ENCODE measurements at regions not wholly inside any gene's neighbourhood (a gene's known extent, or its start where the extent isn't known, plus 50 kb on each side); places are given as distances from the start of the nearest gene placed in this dataset.

DNA sequence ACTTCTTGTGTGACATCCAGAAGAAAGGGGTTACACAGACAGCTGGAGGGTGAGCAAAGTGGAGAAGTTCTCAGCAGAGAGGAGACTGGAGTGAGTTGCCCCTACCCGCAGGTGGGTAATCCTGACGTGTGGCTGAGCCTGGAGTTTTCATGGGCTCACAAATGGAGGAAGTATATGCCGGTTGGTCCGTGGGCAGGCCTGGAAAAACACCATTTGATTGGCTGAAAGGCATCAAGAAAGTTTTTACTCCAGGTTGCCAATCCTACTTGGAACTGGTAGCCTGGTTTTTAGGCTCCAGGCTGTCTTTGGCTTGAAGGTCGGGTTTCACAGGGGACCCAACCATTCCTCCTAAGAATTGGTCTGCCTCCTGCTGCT, 1177.4 kb upstream of the LRRTM1 start:
- no peak for TF ChIP-seq POLR2A (IDR thresholded peaks at IDR 0.05)
- TF ChIP-seq, protein P1, sequence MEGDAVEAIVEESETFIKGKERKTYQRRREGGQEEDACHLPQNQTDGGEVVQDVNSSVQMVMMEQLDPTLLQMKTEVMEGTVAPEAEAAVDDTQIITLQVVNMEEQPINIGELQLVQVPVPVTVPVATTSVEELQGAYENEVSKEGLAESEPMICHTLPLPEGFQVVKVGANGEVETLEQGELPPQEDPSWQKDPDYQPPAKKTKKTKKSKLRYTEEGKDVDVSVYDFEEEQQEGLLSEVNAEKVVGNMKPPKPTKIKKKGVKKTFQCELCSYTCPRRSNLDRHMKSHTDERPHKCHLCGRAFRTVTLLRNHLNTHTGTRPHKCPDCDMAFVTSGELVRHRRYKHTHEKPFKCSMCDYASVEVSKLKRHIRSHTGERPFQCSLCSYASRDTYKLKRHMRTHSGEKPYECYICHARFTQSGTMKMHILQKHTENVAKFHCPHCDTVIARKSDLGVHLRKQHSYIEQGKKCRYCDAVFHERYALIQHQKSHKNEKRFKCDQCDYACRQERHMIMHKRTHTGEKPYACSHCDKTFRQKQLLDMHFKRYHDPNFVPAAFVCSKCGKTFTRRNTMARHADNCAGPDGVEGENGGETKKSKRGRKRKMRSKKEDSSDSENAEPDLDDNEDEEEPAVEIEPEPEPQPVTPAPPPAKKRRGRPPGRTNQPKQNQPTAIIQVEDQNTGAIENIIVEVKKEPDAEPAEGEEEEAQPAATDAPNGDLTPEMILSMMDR (IDR thresholded peaks at IDR 0.05): no peak

Data from body of pancreas (tissue), 4 donors.